HG03378 (cell line): ENCODE measurements at regions not wholly inside any gene's neighbourhood (a gene's known extent, or its start where the extent isn't known, plus 50 kb on each side); places are given as distances from the start of the nearest gene placed in this dataset.
"Not testable (repeated sequence)": the region's sequence is repeated elsewhere in the genome, so short reads cannot be mapped to it uniquely, and the experiment has no call there.

Experiments used
- ATAC-seq: cut with Tn5 transposase; IDR thresholded peaks from one replicate; pipeline ENCODE4 v1.9.1; 2021; ENCODE audit warnings: mild to moderate bottlenecking, moderate library complexity; ENCODE audit not compliant: unreplicated experiment

DNA sequence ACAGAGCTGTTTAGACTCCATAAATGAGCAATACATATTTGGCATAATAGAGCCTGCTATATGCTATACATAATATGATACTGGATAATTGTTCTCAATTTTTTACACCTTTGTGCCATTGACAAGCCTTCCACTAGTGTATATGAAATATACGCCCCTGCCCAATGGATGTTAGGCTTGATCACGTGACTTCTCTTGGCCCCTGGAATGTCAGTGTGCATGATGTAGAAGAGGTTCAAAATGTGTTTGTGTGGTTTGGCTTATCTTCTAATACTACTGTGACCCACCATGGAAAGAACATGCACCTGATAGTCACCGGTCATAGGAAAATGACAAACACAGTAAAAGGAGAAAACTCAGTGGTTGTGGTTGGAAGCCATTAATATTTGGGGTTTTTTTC lies 479.4 kb downstream of the PCDH20 start:
- ATAC-seq: no peak

DNA sequence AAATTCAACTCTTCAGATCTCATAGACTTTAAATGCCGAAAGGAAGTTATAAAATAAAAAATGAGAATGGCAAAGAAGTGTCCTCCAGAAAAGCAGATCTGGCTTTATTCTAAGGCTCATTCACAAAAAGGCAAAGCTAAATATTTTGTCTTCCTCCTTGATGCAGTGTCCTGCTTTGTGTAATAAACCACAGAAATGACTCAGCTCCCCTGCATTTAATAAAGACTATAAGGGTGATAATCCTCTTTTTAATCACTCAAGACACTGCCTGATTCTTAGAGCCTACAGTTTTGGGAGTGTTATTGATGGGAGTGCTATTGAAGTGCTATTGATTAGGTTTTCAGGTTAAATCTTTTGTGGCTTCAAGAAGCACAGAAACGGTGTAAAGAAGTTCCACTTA lies 482.0 kb downstream of the PCDH20 start:
- no peak for ATAC-seq

GRCh38 chr13:60931858-60932546 lies 483.6 kb downstream of the PCDH20 start:
- no peak for ATAC-seq

GRCh38 chr13:60925686-60926085 lies 490.0 kb downstream of the PCDH20 start:
- ATAC-seq: no peak

GRCh38 chr13:60924856-60925255 lies 490.8 kb downstream of the PCDH20 start:
- no peak for ATAC-seq

GRCh38 chr13:60922576-60923231 lies 492.9 kb downstream of the PCDH20 start:
- no peak for ATAC-seq

GRCh38 chr13:60893801-60894200 lies 496.8 kb downstream of the TDRD3 start:
- ATAC-seq: no peak

DNA sequence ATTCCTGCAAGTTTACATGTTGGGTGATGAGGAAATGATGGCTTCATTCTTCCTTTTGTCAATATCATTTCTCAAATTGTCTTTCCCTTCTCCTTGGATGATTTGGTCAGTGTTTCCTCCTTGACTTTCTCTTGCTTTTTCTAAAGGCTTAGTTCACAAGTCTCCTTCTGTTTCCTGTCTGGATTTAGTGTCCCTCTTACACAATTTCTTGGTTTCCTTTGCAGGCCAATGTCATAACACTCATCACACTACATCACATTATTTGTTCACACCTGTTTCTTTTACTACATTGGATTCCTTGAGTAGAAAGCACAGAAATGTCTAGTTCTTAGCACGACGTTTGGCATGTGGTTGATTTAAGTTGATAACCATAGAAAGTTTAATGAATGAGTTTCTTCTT lies 490.7 kb downstream of the TDRD3 start:
- ATAC-seq: no peak

- no peak for ATAC-seq
These were observed 484.5 kb downstream of the TDRD3 start for GRCh38 chr13:60881507-60881906.

- no peak for ATAC-seq
These were observed 476.1 kb downstream of the TDRD3 start for GRCh38 chr13:60873116-60873515.

DNA sequence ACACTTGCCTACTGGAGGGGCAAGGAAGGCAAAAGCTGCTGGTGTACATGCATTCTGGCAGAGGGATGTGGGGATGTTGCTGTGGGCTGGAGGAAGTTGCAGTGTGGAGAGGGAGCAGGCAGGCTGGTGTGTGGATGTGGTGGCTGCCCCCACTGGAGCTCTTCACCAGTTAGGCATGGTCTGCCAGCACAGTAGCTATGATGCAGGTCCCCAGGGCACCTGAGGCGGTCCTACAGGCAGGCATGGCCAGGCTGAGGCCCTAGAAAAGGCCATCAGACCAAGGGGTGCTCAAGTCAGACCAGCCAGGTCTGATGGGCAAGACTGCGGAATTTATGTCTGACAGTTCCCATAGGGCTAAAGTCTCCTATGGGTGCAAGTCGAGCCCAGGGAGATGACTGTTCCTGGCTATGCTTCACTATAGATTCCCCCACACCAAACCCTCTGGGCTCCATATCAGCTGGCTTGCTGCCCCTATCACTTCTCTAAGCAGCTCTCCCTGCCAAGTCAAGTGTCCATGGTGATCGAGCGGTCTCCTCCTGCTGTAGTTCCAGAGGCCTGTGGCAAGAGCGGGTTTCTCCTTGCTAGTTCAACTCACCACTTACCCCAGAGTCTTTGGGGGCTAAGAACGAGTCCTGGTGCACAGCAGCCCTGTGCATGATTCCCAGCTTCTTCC lies 473.1 kb downstream of the TDRD3 start:
- no peak for ATAC-seq

- no peak for ATAC-seq
These were observed 472.2 kb downstream of the TDRD3 start for GRCh38 chr13:60869225-60869624.

DNA sequence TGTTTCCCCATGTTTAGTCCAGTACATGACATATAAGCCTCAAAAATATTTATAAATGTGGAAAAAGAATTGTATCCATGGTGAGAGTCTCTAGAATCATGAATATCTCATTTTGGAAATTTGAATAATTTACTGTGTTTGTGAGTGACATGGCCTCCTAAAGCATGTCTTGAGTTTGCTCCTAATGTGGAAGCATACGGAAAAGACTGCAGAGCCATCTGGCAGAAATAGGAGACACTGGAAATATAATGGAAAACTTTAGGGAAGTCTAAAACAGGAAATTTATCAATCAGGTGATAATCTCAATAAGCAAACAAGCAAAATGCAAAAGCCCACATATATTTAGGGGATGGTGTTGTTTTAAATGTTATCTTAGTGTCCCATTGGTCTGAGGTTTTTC lies 465.0 kb downstream of the TDRD3 start:
- ATAC-seq: no peak

DNA sequence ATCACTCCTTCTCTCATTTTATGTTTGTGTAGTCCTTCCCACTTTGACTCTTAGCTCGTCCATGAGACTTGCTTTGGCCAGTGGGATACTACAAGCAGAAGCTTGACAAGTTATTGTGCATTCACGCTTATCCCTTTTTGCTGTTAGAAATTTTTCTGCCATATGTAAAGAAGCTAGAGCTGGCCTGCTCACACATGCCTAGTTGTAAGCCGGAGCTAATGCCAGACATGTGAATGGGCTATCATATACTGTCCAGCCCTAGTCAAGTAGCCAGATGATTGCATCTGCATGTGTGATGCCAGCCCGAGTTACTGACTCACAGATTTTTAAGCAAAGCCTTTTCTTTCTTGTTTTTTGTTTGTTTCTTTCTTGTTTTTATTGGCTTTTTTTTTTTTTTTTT lies 460.7 kb downstream of the TDRD3 start:
- ATAC-seq: no peak

- no peak for ATAC-seq
These were observed 455.9 kb downstream of the TDRD3 start for GRCh38 chr13:60852886-60853285.

- no peak for ATAC-seq
These were observed 454.4 kb downstream of the TDRD3 start for GRCh38 chr13:60851378-60851777.

- no peak for ATAC-seq
These were observed 453.5 kb downstream of the TDRD3 start for GRCh38 chr13:60850526-60850925.

DNA sequence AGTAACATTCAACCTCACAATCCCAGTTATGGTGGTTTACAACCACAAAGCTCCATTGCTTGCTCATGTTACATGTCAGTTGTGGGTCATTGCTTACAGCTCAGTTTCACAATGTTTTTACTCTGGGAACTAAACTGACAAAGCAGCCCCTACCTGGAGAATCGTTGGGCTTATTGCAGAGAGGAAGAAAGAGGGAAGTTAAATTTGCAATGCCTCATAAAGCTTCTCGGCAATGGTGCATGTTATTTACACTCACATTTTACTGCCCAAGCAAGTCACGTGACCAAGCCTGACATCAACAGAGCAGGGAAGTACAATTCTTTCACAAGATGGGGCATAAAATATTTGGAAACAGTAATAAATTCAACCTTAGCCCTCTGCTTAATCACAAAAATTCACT lies 441.6 kb downstream of the TDRD3 start:
- ATAC-seq: no peak

- ATAC-seq: no peak
These were observed 440.8 kb downstream of the TDRD3 start for GRCh38 chr13:60837806-60838205.

DNA sequence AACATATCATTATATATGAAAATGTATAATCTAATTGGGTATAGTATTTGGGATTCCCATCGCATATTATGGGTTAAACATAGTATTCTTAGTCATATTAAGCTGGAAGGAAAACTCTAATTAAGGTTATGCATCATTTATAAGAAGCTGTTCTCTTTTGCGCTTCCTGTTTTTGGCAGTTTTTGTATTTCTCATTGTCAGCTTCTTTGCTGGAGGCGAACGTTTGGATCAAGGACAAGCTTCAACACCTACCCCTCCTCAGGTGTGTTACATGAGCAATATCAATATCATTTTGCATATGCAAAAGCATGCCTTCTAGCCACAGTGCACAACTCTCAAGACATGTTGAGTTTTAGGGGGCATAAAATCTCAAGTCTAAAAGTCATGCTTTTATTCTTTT lies 439.8 kb downstream of the TDRD3 start:
- no peak for ATAC-seq

- ATAC-seq: no peak
These were observed 414.6 kb downstream of the TDRD3 start for GRCh38 chr13:60811581-60811980.

GRCh38 chr13:60805640-60806039 lies 408.6 kb downstream of the TDRD3 start:
- not testable (repeated sequence) for ATAC-seq
